HG02678 (cell line): ENCODE measurements at regions not wholly inside any gene's neighbourhood (a gene's known extent, or its start where the extent isn't known, plus 50 kb on each side); places are given as distances from the start of the nearest gene placed in this dataset.

Experiments used
- ATAC-seq: cut with Tn5 transposase; IDR thresholded peaks from one replicate; pipeline ENCODE4 v1.9.1; 2021; ENCODE audit warnings: mild to moderate bottlenecking, moderate library complexity; ENCODE audit not compliant: unreplicated experiment

- ATAC-seq: no peak
Observed at GRCh38 chr2:37471104-37471503, 126.7 kb downstream of the QPCT start.

GRCh38 chr2:37471994-37472393, 127.6 kb downstream of the QPCT start:
- ATAC-seq: no peak

- no peak for ATAC-seq
Observed at GRCh38 chr2:37472959-37473358, 128.5 kb downstream of the QPCT start.

DNA sequence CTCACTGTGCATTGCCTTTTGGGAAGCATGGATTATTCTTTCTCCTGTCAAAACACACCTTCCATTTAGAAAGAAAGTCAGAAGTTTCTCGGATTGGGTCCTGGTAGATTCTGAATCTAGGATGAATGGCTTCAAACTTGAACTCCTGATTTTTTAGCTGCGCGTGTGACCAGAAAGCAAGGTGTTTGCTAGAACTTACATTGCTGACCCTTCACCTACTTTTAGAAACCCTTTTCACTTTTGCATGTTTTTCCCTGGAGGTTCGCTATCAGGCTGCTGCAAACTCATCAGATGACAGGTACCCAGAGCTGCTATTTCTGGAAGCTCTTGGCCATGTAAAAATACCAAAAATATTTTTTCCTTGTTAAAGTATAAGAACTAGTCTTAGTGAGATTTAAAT, 132.0 kb downstream of the QPCT start:
- no peak for ATAC-seq

GRCh38 chr2:37477921-37478320, 133.5 kb downstream of the QPCT start:
- no peak for ATAC-seq

DNA sequence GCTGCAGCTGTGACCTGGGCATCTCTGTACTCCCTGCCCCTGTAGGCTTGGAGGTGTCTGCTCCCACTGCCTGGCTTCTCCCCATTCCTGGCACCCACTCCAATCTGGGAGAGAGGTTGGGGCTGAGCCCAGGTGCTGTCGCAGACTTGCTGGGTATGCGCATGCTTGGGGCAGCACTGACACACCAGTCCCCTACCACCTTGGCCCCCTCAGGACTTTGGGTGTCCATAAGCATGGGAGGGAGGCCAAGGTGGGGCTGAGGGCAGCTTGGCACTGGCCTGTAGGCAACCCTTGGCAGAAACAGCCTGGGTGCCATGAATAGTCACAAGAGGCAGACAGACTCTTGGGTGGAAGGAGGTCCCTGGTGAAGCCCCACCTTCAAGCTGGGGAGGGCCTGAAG, 136.8 kb downstream of the QPCT start:
- no peak for ATAC-seq

DNA sequence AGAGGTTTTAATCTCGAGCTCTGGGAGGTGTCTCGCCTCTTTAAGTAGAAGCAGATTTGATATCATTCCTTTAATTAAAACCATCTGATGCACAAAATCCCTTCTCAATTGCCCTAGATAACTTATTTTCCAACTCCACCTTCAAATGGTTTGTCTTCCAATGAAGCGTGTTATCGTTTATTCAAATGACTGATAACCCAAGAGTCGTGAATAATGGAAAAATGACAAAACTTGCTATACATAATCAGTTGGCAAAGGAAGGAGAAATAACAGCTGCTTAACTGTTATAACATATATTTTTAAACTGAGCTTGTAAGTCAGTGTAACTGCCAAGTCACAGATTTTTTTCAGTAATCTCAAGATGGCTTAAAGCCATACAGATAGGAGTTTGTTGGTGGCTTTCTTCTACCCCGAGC, 144.6 kb downstream of the QPCT start:
- no peak for ATAC-seq

GRCh38 chr2:37489536-37489935, 145.1 kb downstream of the QPCT start:
- ATAC-seq: no peak

- ATAC-seq: no peak
Observed at GRCh38 chr2:37493425-37493824, 149.0 kb downstream of the QPCT start.

DNA sequence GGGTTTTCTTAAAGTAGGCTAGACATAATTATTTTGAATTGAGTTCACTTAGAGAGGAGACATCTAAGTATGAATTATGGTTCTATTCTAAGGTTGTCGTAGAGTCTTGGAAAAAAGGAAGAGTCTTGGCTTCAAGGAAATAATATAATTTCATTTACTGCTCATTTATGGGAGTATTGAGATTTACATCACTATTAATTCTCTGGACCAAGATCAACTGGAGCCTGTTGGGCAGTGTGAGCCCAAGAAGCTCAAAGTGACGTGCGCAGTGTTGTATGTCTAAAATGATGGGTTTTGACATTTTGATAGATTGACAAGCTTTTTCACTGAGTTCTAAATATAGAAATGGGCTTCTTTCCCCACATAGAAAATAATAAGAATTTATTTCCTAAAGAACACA, 154.7 kb downstream of the QPCT start:
- no peak for ATAC-seq

GRCh38 chr2:37500031-37500430, 155.6 kb downstream of the QPCT start:
- no peak for ATAC-seq

DNA sequence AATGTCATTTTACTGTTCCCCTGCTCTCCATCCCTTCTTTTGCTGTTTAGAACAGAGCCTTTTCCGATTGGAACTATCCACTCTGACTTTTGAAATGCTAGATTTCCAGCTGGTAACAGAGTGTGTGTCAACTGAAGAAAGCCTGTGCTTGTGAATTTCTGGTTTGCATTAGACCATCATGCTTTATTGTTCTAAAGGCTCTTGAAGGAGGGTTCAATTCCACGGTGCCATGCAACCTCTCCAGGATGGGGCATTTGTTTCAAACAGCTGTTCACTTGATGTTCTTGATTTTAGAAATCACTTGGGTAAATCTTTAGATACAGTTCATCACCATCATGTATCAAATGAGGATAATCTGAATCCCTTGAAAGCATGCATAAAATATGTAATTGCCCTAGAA, 156.7 kb downstream of the QPCT start:
- ATAC-seq: no peak

DNA sequence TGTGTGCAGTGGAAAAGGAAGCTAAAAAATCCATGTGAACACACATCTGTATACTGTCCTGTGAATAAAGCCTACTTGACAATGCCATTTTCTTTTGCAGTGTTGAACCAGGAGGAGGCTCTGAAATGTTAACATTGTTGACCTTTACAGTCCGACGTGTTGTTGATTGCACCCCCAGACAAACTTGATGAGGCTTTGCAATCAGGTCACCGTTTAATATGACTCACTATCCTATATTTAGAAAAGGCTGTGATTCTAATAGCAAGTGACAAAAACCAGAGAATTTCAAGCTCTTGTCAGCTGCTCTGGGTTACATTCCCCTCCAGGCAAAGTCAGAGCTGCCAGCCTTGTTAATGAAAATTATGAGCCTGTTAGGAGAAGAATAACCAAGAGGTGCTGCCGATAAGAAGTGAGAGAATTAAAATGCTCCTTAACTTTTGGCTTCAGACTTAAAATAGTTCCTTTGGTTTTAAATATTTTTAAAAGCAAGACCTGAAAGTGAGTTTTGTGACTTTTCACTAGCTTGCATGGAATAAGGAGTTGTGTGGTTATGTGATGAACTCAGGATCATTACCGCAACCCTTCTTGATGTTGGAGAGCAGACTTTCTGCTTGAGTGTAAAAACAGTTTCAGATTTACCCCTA, 162.1 kb downstream of the QPCT start:
- ATAC-seq: no peak

GRCh38 chr2:37507051-37507410, 162.6 kb downstream of the QPCT start:
- ATAC-seq: no peak

DNA sequence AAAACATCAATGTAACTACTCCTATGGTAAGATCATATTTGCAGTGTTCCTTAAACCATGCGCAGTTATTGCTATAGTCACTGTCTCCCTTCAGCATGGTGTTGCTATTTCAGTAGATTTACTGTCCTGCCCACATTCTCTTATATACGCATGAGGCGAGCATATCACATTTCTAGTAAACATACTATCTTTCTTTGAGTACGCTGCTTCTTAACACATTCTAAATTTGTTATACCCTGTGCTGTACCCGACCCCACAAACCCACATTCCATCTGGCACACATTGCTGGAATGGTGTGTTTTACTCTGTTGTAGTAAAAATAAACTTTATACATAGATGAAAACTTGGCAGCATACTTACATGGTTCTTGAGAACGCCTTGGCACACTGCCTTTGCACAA, 163.3 kb downstream of the QPCT start:
- ATAC-seq: no peak

- ATAC-seq: no peak
Observed at GRCh38 chr2:37512971-37513370, 158.5 kb downstream of the CDC42EP3 start.

- ATAC-seq: no peak
Observed at GRCh38 chr2:37523814-37524362, 147.6 kb downstream of the CDC42EP3 start.

DNA sequence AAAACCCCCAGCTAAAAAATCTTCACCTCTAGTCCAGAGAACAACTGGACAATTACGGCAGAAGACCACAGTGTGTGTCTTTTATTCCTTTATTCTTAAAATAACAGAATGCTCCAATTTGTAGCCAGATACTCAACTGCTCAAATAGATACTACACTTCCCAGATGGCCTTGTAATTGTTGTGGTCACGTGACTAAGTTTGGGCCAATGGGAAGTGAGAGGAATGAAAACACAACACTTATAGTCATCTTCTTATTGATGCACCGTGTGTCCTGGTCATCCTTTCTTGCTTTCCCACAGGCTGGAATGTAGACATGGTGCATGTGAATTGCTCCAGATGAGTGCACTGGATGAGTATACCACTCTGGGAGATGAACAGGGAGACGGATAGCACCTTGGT, 145.1 kb downstream of the CDC42EP3 start:
- ATAC-seq: no peak

DNA sequence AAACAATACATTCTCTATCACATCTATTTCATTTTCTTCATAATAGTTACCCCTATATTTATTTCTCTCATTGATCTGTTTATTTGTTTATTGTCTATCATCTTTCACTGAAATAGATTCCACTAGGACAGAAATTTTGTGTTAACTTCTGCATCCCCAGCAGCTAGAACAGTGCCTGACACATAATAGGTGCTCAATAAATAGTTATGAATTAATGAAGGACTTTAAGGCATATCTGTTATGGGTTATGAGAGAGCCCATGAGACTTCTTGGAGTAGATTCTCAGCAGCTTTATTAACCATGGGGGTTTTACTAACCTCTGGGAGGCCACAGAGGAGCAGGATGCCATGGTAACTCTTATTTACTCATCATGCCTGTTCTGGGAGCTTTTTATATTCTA, 144.6 kb downstream of the CDC42EP3 start:
- no peak for ATAC-seq

GRCh38 chr2:37527361-37527760, 144.1 kb downstream of the CDC42EP3 start:
- no peak for ATAC-seq

DNA sequence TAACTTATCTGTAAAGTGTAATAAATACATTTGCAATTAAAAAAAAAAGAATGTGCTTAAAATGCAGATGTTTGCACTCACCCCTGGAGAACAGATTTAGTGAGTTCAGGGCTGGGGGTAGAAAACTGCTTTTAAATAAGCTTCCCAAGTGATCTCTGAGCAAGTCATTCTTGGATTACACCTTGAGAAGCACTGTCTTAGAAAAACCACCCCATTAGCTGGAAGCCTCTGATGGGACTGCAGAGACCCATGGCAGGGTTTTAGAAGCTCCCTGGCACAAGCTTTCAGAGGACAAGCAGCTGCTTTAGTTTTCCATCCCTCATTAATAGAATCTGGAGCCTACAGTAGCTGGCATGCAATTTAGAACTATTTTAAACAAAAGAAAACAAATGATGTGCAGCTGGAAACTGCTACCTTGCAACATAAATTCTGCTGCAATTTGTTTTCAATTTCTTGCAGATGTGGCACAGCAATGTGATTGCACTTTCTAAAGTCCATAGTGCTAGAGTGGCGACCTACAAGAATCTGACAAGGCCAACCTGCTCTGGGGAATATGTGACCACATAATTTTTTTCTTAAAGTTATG, 141.5 kb downstream of the CDC42EP3 start:
- no peak for ATAC-seq

DNA sequence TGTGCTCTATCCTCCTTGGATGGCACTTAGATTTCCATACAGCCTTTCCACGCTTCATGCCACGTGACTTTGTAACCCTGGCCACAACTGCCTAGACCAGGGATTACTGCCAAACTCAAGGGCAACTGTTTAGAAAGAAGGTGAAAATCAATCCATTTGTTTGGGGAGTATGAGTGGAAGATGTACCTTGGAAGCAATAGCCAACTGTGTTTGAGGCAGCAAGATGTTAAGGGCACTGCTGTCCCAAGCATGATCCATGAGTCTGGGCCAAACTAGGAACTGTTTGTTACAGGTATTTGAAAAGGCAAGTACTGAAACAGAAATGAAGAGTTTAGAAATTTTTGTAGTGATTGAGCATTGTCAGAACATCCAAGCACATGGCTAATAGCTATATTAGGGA, 138.9 kb downstream of the CDC42EP3 start:
- no peak for ATAC-seq

- no peak for ATAC-seq
Observed at GRCh38 chr2:37537316-37537715, 134.1 kb downstream of the CDC42EP3 start.
